ENCODE measurements at regions not wholly inside any gene's neighbourhood (a gene's known extent, or its start where the extent isn't known, plus 50 kb on each side); places are given as distances from the start of the nearest gene placed in this dataset.

- no peak for TF ChIP-seq CTCF (IDR thresholded peaks at IDR 0.05; ENCODE audit: low read depth, low read length, missing input control)
- no peak for TF ChIP-seq RXRA (IDR thresholded peaks at IDR 0.05)
- TF ChIP-seq TAF1 (conservative IDR thresholded peaks at IDR 0.05) = no peak
- TF ChIP-seq SP1 (IDR thresholded peaks at IDR 0.05) = no peak
- no peak for TF ChIP-seq REST (IDR thresholded peaks at IDR 0.05)
Measured at GRCh38 chr14:104315625-104316024, 177.2 kb downstream of the KIF26A start.
